Fibroblast of skin of right biceps (primary cell): ENCODE measurements at regions not wholly inside any gene's neighbourhood (a gene's known extent, or its start where the extent isn't known, plus 50 kb on each side); places are given as distances from the start of the nearest gene placed in this dataset.

Source experiments
- DNase-seq: peaks from one replicate; pipeline ENCODE4 v3.0.0-alpha.2; 2013

GRCh38 chr3:39751286-39751685 is 58.1 kb upstream of the MYRIP start:
- no peak for DNase-seq

- no peak for DNase-seq
Measured at GRCh38 chr3:39752019-39752637, 57.3 kb upstream of the MYRIP start.

GRCh38 chr3:39752751-39753150 is 56.7 kb upstream of the MYRIP start:
- no peak for DNase-seq

- DNase-seq, result no peak
Measured at GRCh38 chr3:39753391-39753790, 56.0 kb upstream of the MYRIP start.

- no peak for DNase-seq
Measured at GRCh38 chr3:39754549-39754948, 54.9 kb upstream of the MYRIP start.

GRCh38 chr3:39755100-39755499 is 54.3 kb upstream of the MYRIP start:
- DNase-seq, result no peak

- no peak for DNase-seq
Measured at GRCh38 chr3:39757307-39757706, 52.1 kb upstream of the MYRIP start.
